Activated CD4-positive, alpha-beta T cell treated with anti-CD3 and anti-CD28 coated beads, Interleukin-2, amount 10 ng/mL, durations not matched to agents 24 days and 14 days (primary cell): ENCODE measurements at regions not wholly inside any gene's neighbourhood (a gene's known extent, or its start where the extent isn't known, plus 50 kb on each side); places are given as distances from the start of the nearest gene placed in this dataset.

ENCODE experiments used
- DNase-seq: peaks from one replicate; pipeline ENCODE4 v3.0.0; 2022
- H3K27ac Mint-ChIP-seq: one replicate; pipeline ENCODE4 v1.8.0; 2022; ENCODE audit warnings: mild to moderate bottlenecking, mixed read lengths
- H3K27me3 Mint-ChIP-seq: one replicate; pipeline ENCODE4 v1.8.0; 2022; ENCODE audit warnings: mixed read lengths
- H3K36me3 Mint-ChIP-seq: one replicate; pipeline ENCODE4 v1.8.0; 2022; ENCODE audit warnings: low read depth, mild to moderate bottlenecking, mixed read lengths
- H3K4me1 Mint-ChIP-seq: one replicate; pipeline ENCODE4 v1.8.0; 2021; ENCODE audit warnings: mixed read lengths
- H3K4me3 Mint-ChIP-seq: one replicate; pipeline ENCODE4 v1.8.0; 2022; ENCODE audit warnings: mild to moderate bottlenecking, moderate library complexity, mixed read lengths
- H3K9me3 Mint-ChIP-seq: one replicate; pipeline ENCODE4 v1.8.0; 2021; ENCODE audit warnings: mixed read lengths
- intact Hi-C: fragments of 100-400 bp; cut with micrococcal nuclease; formaldehyde crosslinking; loops from one replicate; pipeline ENCODE4 v1.15.1; 2023

DNA sequence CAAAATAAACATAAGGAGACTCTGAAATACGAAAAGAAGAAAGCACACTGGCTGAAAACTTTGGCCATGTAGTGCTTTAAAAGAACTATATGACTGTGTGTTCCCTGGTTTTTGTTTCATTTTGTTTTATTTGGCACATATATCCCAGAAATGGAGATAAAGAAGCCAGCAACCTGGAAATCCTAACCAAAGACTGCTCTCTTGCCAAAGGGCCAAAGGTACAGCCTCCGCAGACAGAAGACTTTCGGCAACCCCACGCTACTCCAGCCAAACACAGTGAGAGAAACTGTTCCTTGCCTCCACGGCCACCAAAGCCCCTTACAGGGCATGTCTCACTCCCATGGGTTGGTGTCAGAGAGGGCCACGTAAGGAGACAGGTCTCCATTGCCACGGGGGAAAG, 381.2 kb upstream of the NETO1 start:
- no peaks in the 10 kb centered on the region for H3K9me3 Mint-ChIP-seq
- DNase-seq = no peak
- no peaks in the 10 kb centered on the region for H3K27me3 Mint-ChIP-seq

DNA sequence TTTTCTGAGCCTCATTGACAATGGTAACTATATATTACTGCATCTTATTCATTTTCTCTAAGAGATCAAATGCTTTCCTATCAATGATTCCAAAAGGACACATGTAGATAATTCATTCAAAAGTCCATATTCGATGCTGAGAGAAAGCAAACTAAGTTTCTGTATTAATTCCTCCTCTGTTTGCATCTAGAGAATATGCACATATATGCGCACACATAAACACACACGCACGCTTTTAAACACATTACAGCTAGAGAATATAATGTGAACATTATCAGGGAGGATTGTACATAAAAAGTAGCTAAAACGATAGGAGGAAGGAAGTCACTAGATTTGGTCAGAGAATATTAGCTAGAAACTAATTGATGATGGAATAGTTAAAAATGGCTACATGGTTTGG, 379.0 kb upstream of the NETO1 start:
- Mint-ChIP-seq H3K9me3 (no peaks in the 10 kb centered on the region), H3K4me1 (no peaks in the 10 kb centered on the region), H3K27ac (no peak overlapping the region), H3K4me3 (no peak overlapping the region), H3K36me3 (no peaks in the 10 kb centered on the region), H3K27me3 (no peaks in the 10 kb centered on the region)
- intact Hi-C loops = no loop called here
- DNase-seq = no peak

More for the DNA sequence above, 381.2 kb upstream of the NETO1 start:
- Mint-ChIP-seq H3K4me3 (no peak overlapping the region), H3K27ac (no peak overlapping the region), H3K36me3 (no peaks in the 10 kb centered on the region), H3K4me1 (no peaks in the 10 kb centered on the region)
- intact Hi-C loops = no loop called here

DNA sequence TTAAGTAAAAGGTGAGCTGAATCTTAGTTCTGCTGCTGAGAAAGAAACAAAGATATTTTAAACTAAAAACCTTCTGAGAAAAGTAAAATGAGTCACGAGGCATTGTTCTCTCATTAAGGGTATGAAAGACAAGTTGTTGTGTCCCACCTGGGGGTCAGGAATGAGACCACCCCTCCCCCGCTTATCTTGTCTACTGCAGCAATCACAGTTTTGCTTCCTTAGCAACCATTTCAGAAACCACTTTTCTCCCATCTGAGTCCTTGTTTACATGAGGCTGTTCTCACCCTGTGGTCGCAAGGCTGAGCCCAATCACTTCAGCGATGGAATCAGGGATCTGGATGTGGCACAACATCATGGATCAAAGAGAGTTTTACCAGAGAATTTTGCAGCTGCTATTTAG, 377.6 kb upstream of the NETO1 start:
- DNase-seq = no peak
- H3K36me3 Mint-ChIP-seq = no peaks in the 10 kb centered on the region
- H3K27ac Mint-ChIP-seq = no peak overlapping the region
- intact Hi-C loops = no loop called here
- H3K4me3 Mint-ChIP-seq = no peak overlapping the region
- H3K9me3 Mint-ChIP-seq = no peaks in the 10 kb centered on the region
- no peaks in the 10 kb centered on the region for H3K27me3 Mint-ChIP-seq
- no peaks in the 10 kb centered on the region for H3K4me1 Mint-ChIP-seq

DNA sequence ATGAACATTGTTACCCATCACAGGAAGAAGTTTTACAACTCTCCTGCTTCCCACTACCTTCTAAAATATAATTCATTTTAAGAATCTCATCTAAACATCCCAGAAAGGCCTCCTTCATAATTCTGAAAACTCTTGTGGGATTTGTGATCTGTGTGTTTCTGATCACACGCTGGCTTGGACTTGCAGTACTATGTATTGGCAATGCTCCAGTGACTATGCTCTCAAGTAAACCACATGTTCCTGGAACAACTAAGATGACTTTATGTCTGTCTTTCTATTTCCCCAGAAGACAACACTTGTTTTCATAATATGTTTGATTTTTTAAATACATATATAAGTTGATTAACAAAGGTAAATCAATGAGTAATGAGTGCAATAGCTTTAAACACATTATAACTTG, 376.6 kb upstream of the NETO1 start:
- Mint-ChIP-seq H3K4me3 (no peak overlapping the region), H3K9me3 (no peaks in the 10 kb centered on the region), H3K27ac (no peak overlapping the region), H3K4me1 (no peaks in the 10 kb centered on the region), H3K27me3 (no peaks in the 10 kb centered on the region), H3K36me3 (no peaks in the 10 kb centered on the region)
- DNase-seq = no peak
- intact Hi-C loops = no loop called here

DNA sequence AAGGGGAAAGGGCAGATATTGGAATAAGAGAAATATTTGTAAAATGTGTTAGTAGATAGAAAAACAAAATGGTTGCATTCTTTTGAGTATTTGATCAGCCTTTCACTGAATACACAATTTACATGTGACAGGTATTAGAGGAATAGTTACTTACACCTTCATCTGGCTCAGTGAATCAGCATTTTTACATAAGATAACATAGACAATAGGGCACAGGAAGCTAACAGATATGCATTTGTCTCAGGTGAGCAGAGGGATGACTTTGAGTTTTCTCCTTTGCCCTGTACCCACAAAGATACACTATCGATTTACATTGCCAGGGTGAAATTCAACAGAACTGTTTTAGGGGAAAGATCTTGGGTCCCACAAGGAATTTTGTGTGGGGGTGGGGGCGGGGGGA, 373.1 kb upstream of the NETO1 start:
- no peaks in the 10 kb centered on the region for H3K36me3 Mint-ChIP-seq
- H3K27ac Mint-ChIP-seq = no peak overlapping the region
- no peaks in the 10 kb centered on the region for H3K9me3 Mint-ChIP-seq
- intact Hi-C loops = no loop called here
- DNase-seq = no peak
- H3K4me1 Mint-ChIP-seq = no peaks in the 10 kb centered on the region
- H3K27me3 Mint-ChIP-seq = no peaks in the 10 kb centered on the region
- no peak overlapping the region for H3K4me3 Mint-ChIP-seq

DNA sequence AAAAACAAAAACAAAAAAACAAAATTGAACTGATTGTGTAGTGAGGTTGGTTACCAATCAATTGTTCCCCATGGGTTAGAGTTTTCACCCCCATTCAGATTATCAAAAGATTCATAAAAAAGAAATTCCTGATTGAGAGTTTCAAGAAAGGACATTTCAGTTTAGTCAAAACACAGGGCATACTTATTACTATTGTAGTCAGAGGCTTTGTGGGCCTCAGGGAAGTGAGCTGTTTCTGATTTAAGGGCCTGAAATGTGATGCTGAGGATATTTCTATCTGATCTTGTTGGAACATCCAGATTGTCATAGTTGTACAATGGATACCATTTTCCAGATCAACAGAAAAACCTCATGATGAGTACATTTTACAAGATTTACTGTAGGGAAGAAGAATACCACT, 368.1 kb upstream of the NETO1 start:
- Mint-ChIP-seq H3K9me3 (no peaks in the 10 kb centered on the region), H3K4me3 (no peak overlapping the region), H3K4me1 (no peaks in the 10 kb centered on the region), H3K36me3 (no peaks in the 10 kb centered on the region), H3K27ac (no peak overlapping the region), H3K27me3 (no peaks in the 10 kb centered on the region)
- intact Hi-C loops = no loop called here
- DNase-seq = no peak

DNA sequence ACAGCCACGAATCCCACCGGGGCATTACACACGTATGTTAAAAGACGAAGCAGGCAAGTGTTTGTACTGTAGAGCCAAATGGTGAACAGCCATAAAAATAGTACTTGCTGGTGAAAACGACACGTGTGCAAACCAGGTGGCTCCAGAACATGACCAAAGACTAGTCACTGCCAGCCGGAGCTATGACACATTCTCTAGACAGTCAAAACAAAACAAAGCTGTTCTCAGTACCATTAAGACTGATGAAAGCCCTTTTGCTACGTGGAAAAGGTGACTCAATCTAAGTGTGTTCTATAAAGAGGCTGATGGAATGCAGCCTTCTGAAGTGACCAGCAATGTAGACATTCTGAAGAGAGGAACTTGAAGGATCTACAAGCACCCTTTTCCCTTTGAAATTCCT, 367.7 kb upstream of the NETO1 start:
- Mint-ChIP-seq H3K4me3 (no peak overlapping the region), H3K27ac (no peak overlapping the region), H3K9me3 (no peaks in the 10 kb centered on the region), H3K36me3 (no peaks in the 10 kb centered on the region), H3K4me1 (no peaks in the 10 kb centered on the region), H3K27me3 (no peaks in the 10 kb centered on the region)
- no peak for DNase-seq
- intact Hi-C loops = no loop called here

DNA sequence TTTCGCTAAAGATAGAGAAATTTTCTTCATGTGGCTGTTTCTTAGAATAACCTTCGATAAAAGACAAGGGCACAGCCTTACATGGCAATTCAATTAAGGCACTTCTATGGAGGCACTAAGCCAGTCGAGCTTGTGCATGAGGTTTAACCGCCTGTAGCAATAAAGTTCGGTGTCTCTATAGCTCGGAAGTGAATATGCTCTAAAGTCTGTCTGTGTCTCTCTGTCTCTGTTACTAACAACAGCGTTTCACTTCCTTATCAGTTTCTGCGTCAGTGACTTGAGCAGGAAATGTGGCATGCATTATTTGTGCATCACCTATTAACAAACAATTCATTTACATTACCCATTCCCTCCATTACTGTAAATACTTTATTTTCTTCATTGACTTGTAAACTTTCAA, 365.1 kb upstream of the NETO1 start:
- Mint-ChIP-seq H3K36me3 (no peaks in the 10 kb centered on the region), H3K27me3 (no peaks in the 10 kb centered on the region), H3K27ac (no peak overlapping the region), H3K4me3 (no peak overlapping the region), H3K4me1 (no peaks in the 10 kb centered on the region), H3K9me3 (no peaks in the 10 kb centered on the region)
- intact Hi-C loops = no loop called here
- DNase-seq = no peak

DNA sequence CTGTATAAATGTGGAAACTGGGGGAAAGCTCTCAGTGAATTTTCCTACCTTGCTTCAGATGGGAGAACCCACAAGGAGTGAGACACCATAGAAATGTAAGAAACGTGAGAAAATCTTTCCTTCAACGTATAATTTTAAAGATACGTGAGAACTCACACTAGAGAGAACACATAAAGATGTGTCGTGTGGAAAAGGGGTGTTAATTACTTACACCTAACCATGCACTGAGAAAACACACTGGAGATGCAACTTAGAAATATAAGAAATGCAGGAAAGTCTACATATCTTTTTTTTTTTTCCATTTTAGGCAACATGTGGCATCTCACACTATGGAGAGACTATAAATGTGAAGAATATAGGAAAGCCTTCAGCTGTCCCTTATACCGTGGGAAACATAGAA, 352.9 kb upstream of the NETO1 start:
- Mint-ChIP-seq H3K9me3 (peaks cover 6% of the 10 kb centered on the region), H3K4me3 (no peak overlapping the region), H3K4me1 (no peaks in the 10 kb centered on the region), H3K27ac (no peak overlapping the region), H3K27me3 (no peaks in the 10 kb centered on the region), H3K36me3 (no peaks in the 10 kb centered on the region)
- intact Hi-C loops = no loop called here
- no peak for DNase-seq

DNA sequence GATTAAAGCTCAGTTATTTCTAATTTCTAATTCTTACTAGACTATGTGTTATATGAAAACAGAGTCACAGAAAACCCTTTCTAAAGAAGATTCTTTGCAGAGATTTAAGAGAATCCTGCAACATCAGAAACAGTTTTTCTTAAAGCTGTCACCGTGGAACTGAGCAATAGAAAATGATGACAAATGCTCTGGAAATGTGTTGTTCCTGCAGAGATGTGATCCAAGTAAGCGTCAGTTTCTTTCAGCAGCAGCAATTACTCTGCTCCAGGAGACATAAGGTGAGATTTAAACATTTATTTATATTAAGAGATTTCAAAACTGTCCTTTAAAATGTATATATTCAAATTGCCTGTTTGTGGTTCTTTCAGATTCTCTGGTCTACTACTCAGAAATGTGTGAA, 350.5 kb upstream of the NETO1 start:
- intact Hi-C loops = no loop called here
- Mint-ChIP-seq H3K9me3 (peaks cover 6% of the 10 kb centered on the region), H3K27me3 (no peaks in the 10 kb centered on the region), H3K4me3 (no peak overlapping the region), H3K36me3 (no peaks in the 10 kb centered on the region), H3K4me1 (no peaks in the 10 kb centered on the region), H3K27ac (no peak overlapping the region)
- DNase-seq = no peak

DNA sequence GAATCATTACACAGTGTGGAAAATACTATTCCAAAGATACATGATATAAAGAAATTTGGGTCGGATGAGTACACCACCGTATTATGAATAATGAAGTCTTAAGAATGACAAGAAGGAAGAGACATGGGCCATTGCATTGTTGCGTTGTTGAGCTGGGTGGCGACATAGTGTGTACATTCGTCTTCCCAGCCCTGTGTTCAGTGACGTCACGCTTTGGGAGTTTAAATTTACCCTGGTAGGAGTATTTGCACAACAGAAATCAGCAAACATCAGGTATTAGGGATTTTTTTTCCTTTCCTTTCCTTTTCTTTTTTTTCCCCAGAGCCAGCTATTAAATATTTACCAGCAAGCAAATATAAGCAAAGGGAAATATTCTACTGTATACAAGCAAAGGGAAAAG, 347.2 kb upstream of the NETO1 start:
- Mint-ChIP-seq H3K4me3 (no peak overlapping the region), H3K36me3 (no peaks in the 10 kb centered on the region), H3K27ac (no peak overlapping the region), H3K9me3 (no peaks in the 10 kb centered on the region), H3K4me1 (no peaks in the 10 kb centered on the region), H3K27me3 (no peaks in the 10 kb centered on the region)
- no peak for DNase-seq
- intact Hi-C loops = no loop called here

DNA sequence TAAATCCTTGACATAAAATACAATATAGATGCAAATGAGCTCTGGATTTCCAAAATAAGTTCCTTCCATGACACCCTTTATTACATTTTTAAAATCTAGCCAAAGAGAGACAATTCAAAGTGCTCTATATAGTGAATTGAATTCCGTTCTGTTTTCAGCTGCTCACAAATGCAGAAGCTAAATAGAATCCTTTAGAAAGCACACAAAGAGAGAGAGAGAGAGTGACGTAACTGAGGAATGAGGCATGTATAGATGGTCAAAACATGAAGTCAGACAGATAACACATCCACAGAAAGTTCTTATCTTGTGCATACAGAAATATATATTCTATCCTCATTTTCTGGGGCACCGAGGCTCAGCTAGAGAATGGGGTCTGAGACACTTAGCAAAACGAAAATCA, 344.7 kb upstream of the NETO1 start:
- no peak overlapping the region for H3K4me3 Mint-ChIP-seq
- no peaks in the 10 kb centered on the region for H3K4me1 Mint-ChIP-seq
- intact Hi-C loops = no loop called here
- no peaks in the 10 kb centered on the region for H3K9me3 Mint-ChIP-seq
- no peaks in the 10 kb centered on the region for H3K27me3 Mint-ChIP-seq
- no peaks in the 10 kb centered on the region for H3K36me3 Mint-ChIP-seq
- no peak for DNase-seq
- H3K27ac Mint-ChIP-seq = no peak overlapping the region

DNA sequence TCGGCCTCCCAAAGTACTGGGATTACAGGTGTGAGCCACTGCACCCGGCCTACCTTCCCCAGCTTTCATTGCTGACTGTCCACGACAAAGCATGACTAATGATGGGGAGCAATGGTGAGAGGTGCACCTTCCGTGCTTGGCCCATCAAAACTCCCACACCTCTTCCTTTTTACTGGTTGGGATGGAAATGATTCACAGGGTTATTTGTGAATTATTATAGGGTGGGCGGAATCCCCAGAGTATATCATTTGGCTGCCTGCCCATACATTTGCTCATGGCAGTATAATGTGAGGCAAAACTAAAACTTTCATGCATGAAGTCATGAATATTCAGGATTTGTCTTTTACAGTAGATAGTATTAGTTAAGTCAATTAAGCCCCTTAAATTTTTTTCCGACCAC, 334.2 kb upstream of the NETO1 start:
- Mint-ChIP-seq H3K36me3 (no peaks in the 10 kb centered on the region), H3K9me3 (no peaks in the 10 kb centered on the region), H3K4me1 (no peaks in the 10 kb centered on the region), H3K27ac (no peak overlapping the region), H3K27me3 (no peaks in the 10 kb centered on the region), H3K4me3 (no peak overlapping the region)
- no peak for DNase-seq
- intact Hi-C loops = no loop called here

DNA sequence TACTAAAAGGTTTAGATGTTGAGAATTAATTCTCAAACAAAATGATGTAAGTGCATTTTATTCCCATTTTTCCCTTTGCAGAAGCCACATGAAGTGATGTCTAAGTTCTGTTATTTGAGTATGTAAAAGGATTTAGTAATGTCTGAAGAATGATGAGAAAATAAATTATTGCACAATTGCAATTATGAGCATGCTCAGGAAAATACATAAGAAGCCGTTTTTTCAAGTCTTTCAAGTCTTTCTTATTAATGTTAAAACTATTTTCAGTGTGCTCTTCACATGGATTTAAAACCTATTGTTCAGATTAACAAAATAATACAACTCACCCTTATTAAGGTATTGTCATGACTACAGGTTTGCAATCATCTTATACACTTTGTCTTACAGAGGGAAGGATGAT, 331.4 kb upstream of the NETO1 start:
- H3K27me3 Mint-ChIP-seq = no peaks in the 10 kb centered on the region
- intact Hi-C loops = no loop called here
- no peaks in the 10 kb centered on the region for H3K9me3 Mint-ChIP-seq
- H3K27ac Mint-ChIP-seq = no peak overlapping the region
- no peaks in the 10 kb centered on the region for H3K36me3 Mint-ChIP-seq
- H3K4me3 Mint-ChIP-seq = no peak overlapping the region
- DNase-seq = no peak
- H3K4me1 Mint-ChIP-seq = no peaks in the 10 kb centered on the region

DNA sequence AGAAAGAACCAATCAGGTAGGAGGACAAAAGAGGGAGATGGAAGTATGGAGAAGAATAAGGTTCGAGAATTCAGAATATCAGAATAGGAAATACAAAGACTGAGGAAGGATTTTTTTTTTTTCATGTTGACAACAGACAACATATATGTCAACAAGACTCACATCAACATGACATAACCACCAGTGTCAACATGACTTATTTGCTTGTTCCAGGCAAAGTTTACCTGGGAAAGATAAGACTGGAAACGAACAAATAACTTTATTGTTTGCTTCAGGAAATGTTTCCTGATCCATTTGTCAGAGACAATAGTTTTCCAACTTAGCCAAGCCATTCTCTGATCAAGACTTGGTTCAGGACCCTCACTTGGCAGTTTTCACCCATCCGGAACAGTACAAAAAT, 321.9 kb upstream of the NETO1 start:
- Mint-ChIP-seq H3K4me1 (no peaks in the 10 kb centered on the region), H3K27ac (no peak overlapping the region), H3K27me3 (no peaks in the 10 kb centered on the region), H3K36me3 (no peaks in the 10 kb centered on the region), H3K4me3 (no peak overlapping the region), H3K9me3 (peaks cover 3% of the 10 kb centered on the region)
- no peak for DNase-seq
- intact Hi-C loops = no loop called here

DNA sequence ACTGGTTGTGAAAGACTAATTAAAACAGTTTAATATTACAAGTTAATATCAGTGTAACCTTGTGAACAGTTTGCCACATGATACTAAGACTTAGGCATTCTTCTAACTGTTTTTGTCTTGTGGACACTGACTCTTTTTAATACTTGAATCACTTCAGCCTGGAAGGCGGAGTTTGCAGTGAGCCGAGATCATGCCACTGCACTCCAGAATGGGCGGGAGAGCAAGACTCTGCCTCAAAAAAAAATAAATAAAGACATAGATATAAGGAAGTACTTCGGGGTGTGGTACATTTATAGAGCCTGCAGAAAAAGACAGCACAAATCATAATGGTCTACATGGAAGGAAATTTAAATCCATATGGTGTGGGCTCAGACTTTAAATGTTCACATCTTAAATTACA, 300.4 kb upstream of the NETO1 start:
- intact Hi-C loops = no loop called here
- no peaks in the 10 kb centered on the region for H3K4me1 Mint-ChIP-seq
- H3K9me3 Mint-ChIP-seq = no peaks in the 10 kb centered on the region
- no peak overlapping the region for H3K4me3 Mint-ChIP-seq
- no peak overlapping the region for H3K27ac Mint-ChIP-seq
- H3K27me3 Mint-ChIP-seq = no peaks in the 10 kb centered on the region
- DNase-seq = no peak
- no peaks in the 10 kb centered on the region for H3K36me3 Mint-ChIP-seq
